H1 (cell line): ENCODE measurements at regions not wholly inside any gene's neighbourhood (a gene's known extent, or its start where the extent isn't known, plus 50 kb on each side); places are given as distances from the start of the nearest gene placed in this dataset.

Experiments
- CTCF ChIA-PET: fragments of 300-600 bp; sonication (Branson Sonifier 250); formaldehyde crosslinking; loops from one replicate; lab custom pipeline; 2021; ENCODE audit not compliant: partially characterized antibody; lab: Charles Lee
- POLR2A ChIA-PET: fragments of 300-600 bp; sonication (Branson Sonifier 250); formaldehyde crosslinking; loops from one replicate; lab custom pipeline; 2021; ENCODE audit warnings: inconsistent platforms; ENCODE audit not compliant: partially characterized antibody; lab: Charles Lee
- DNase-seq, 2 experiments: peaks; one replicate each; pipeline versions ENCODE4 v3.0.0 to v3.0.0-alpha.2; 2010 to 2022; ENCODE audit warnings: low spot score in 2 of 2, low read depth in 1 of 2, mixed read lengths in 1 of 2
- FAIRE-seq: peaks from 2 replicates; lab custom pipeline; 2011; peaks lifted over from hg19 to GRCh38; lab: Jason Lieb, UNC
- H2AFZ ChIP-seq: 2 replicates; pipeline ENCODE4 v1.8.1; 2012; ENCODE audit warnings: low read length, inconsistent platforms
- H2AK5ac ChIP-seq: 2 replicates; pipeline ENCODE4 v1.6.1; 2013; ENCODE audit warnings: low read depth, low read length
- H2BK120ac ChIP-seq: replicated peaks from 2 replicates; pipeline ENCODE3; 2013; ENCODE audit warnings: low read depth, low read length, inconsistent platforms
- H2BK12ac ChIP-seq: 2 replicates; pipeline ENCODE4 v1.6.1; 2013; ENCODE audit warnings: low read depth, low read length
- H2BK15ac ChIP-seq: 2 replicates; pipeline ENCODE4 v1.6.1; 2013; ENCODE audit warnings: low read length
- H2BK20ac ChIP-seq: 2 replicates; pipeline ENCODE4 v1.6.1; 2013; ENCODE audit warnings: low read length
- H2BK5ac ChIP-seq: 2 replicates; pipeline ENCODE4 v1.6.1; 2013; ENCODE audit warnings: low read depth, low read length
- H3K14ac ChIP-seq: 2 replicates; pipeline ENCODE4 v1.6.1; 2013; ENCODE audit warnings: inconsistent platforms; ENCODE audit not compliant: insufficient read length
- H3K18ac ChIP-seq: 2 replicates; pipeline ENCODE4 v1.6.1; 2013; ENCODE audit warnings: low read length; ENCODE audit errors: extremely low read depth
- H3K23ac ChIP-seq: 2 replicates; pipeline ENCODE4 v1.6.1; 2013; ENCODE audit warnings: inconsistent platforms; ENCODE audit not compliant: insufficient read length
- H3K23me2 ChIP-seq: 2 replicates; pipeline ENCODE4 v1.6.1; 2013; ENCODE audit warnings: low read depth, low read length
- H3K27ac ChIP-seq: 2 replicates; pipeline ENCODE4 v1.6.1; 2011; ENCODE audit warnings: low read depth, low read length, inconsistent platforms
- H3K27me3 ChIP-seq, 4 experiments: replicated peaks in 1 of 4; 1 replicate in 1 of 4; 2 replicates in 3 of 4; pipeline versions ENCODE4 v1.6.1 to v1.8.1; 2011 to 2013; ENCODE audit warnings: low read length in 3 of 4, mild to moderate bottlenecking in 3 of 4, inconsistent platforms in 2 of 4, mixed read lengths in 2 of 4, moderate library complexity in 1 of 4; ENCODE audit not compliant: control insufficient read depth in 3 of 4, insufficient read depth in 3 of 4; ENCODE audit errors: extremely low read depth in 1 of 4
- H3K36me3 ChIP-seq, 4 experiments: 2 replicates each; pipeline versions ENCODE4 v1.6.1 to v1.8.1; 2011 to 2013; ENCODE audit warnings: mild to moderate bottlenecking in 4 of 4, low read length in 3 of 4, moderate library complexity in 2 of 4, control low read depth in 1 of 4, inconsistent platforms in 1 of 4; ENCODE audit not compliant: insufficient read depth in 4 of 4, control insufficient read depth in 2 of 4
- H3K4ac ChIP-seq: replicated peaks from 2 replicates; pipeline ENCODE3; 2013; ENCODE audit warnings: low read length, low read depth, mixed read lengths, inconsistent platforms; ENCODE audit not compliant: insufficient read length
- H3K4me1 ChIP-seq, 4 experiments: replicated peaks in 1 of 4; 1 replicate in 1 of 4; 2 replicates in 3 of 4; pipeline versions ENCODE4 v1.6.1 to v1.8.1; 2011 to 2013; ENCODE audit warnings: low read length in 3 of 4, inconsistent platforms in 2 of 4, mixed read lengths in 1 of 4; ENCODE audit not compliant: insufficient read depth in 4 of 4, control insufficient read depth in 3 of 4
- H3K4me2 ChIP-seq, 2 experiments: 2 replicates each; pipeline versions ENCODE4 v1.6.1 to v1.8.1; 2011 to 2013; ENCODE audit warnings: low read depth in 2 of 2, low read length in 2 of 2, control low read depth in 1 of 2, inconsistent platforms in 1 of 2, mild to moderate bottlenecking in 1 of 2; ENCODE audit not compliant: insufficient read depth in 1 of 2
- H3K4me3 ChIP-seq, 4 experiments: fragments of 200-600, 300-600 bp in 1 of 4; sonication (generic), shearing (Covaris generic), sonication (Bioruptor Twin) in 1 of 4; 2 replicates each; pipeline versions ENCODE4 v1.5.1 to v1.8.1; 2011 to 2016; ENCODE audit warnings: low read length in 4 of 4, low read depth in 3 of 4, control low read depth in 2 of 4, inconsistent platforms in 2 of 4, mild to moderate bottlenecking in 2 of 4, mixed read lengths in 1 of 4, moderate library complexity in 1 of 4; ENCODE audit not compliant: insufficient read depth in 2 of 4; ENCODE audit errors: extremely low read depth in 1 of 4
- H3K56ac ChIP-seq: replicated peaks from 2 replicates; pipeline ENCODE3; 2013; ENCODE audit warnings: low read depth, mild to moderate bottlenecking, mixed read lengths, low read length, inconsistent platforms; ENCODE audit not compliant: insufficient read length
- H3K79me1 ChIP-seq: 2 replicates; pipeline ENCODE4 v1.6.1; 2013; ENCODE audit warnings: low read depth, low read length, control low read depth
- H3K79me2 ChIP-seq, 2 experiments: 2 replicates each; pipeline versions ENCODE4 v1.6.1 to v1.8.1; 2012 to 2013; ENCODE audit warnings: low read length in 2 of 2, mild to moderate bottlenecking in 2 of 2, inconsistent platforms in 1 of 2; ENCODE audit not compliant: insufficient read depth in 2 of 2, control insufficient read depth in 1 of 2
- H3K9ac ChIP-seq, 4 experiments: replicated peaks in 1 of 4; 1 replicate in 1 of 4; 2 replicates in 3 of 4; pipeline versions ENCODE4 v1.6.1 to v1.8.1; 2011 to 2013; ENCODE audit warnings: low read depth in 3 of 4, low read length in 3 of 4, control low read depth in 2 of 4, mild to moderate bottlenecking in 2 of 4, moderate library complexity in 2 of 4, inconsistent platforms in 1 of 4; ENCODE audit errors: extremely low read depth in 1 of 4
- H3K9me3 ChIP-seq, 2 experiments: 2 replicates each; pipeline versions ENCODE4 v1.6.1 to v1.8.1; 2012 to 2013; ENCODE audit warnings: mild to moderate bottlenecking in 2 of 2, moderate library complexity in 2 of 2, control low read depth in 1 of 2, inconsistent platforms in 1 of 2, low read depth in 1 of 2, low read length in 1 of 2, mixed read lengths in 1 of 2; ENCODE audit not compliant: insufficient read depth in 2 of 2
- H4K20me1 ChIP-seq, 2 experiments: replicated peaks in 1 of 2; 2 replicates each; pipeline versions ENCODE3 to v1.8.1; 2011 to 2013; ENCODE audit warnings: inconsistent platforms in 2 of 2, low read length in 2 of 2, mild to moderate bottlenecking in 1 of 2; ENCODE audit not compliant: insufficient read depth in 2 of 2, control insufficient read depth in 1 of 2
- H4K5ac ChIP-seq: 2 replicates; pipeline ENCODE4 v1.6.1; 2013; ENCODE audit warnings: low read length, low read depth, mixed read lengths, inconsistent platforms; ENCODE audit not compliant: insufficient read length
- H4K8ac ChIP-seq: 2 replicates; pipeline ENCODE4 v1.8.0; 2013; ENCODE audit warnings: mild to moderate bottlenecking, moderate library complexity, low read length, inconsistent platforms; ENCODE audit not compliant: insufficient read depth; ENCODE audit errors: extremely low read depth
- H4K91ac ChIP-seq: replicated peaks from 2 replicates; pipeline ENCODE3; 2013; ENCODE audit warnings: low read length, mixed read lengths, inconsistent platforms; ENCODE audit not compliant: insufficient read length
- CBX8 ChIP-seq: fragments of 300-800, 300-1000 bp; sonication (generic); IDR thresholded peaks from 2 replicates; pipeline ENCODE4 v1.7.1; 2016; ENCODE audit warnings: low read depth, low read length, borderline replicate concordance
- EP300 ChIP-seq, 2 experiments: IDR thresholded peaks; 1 replicate in 1 of 2; 2 replicates in 1 of 2; pipeline ENCODE4 v1.6.1; 2011 to 2012; ENCODE audit warnings: low read depth in 2 of 2, low read length in 2 of 2, mild to moderate bottlenecking in 2 of 2, borderline replicate concordance in 1 of 2, inconsistent platforms in 1 of 2, moderate library complexity in 1 of 2
- KDM5A ChIP-seq: fragments of 200-600 bp; IDR thresholded peaks from 2 replicates; pipeline ENCODE4 v1.7.1; 2012; ENCODE audit warnings: mild to moderate bottlenecking, low read length, inconsistent platforms, mixed read lengths
- RBBP5 ChIP-seq: IDR thresholded peaks from 2 replicates; pipeline ENCODE4 v1.7.1; 2012; ENCODE audit warnings: low read depth, mild to moderate bottlenecking, inconsistent platforms, low read length, moderate library complexity, borderline replicate concordance
- RXRA ChIP-seq: IDR thresholded peaks from 2 replicates; pipeline ENCODE4 v1.6.1; 2011; ENCODE audit warnings: low read depth, mild to moderate bottlenecking, low read length, moderate library complexity; ENCODE audit not compliant: insufficient read depth
- SIN3A ChIP-seq, 2 experiments: IDR thresholded peaks in 1 of 2; conservative IDR thresholded peaks in 1 of 2; 2 replicates each; pipeline ENCODE4 v1.6.1; 2011 to 2012; ENCODE audit warnings: low read length in 2 of 2, improper control_type of control experiment in 1 of 2, low read depth in 1 of 2, mild to moderate bottlenecking in 1 of 2
- WGBS, 2 experiments: shearing (Covaris generic) in 1 of 2; methylation state at CpG; one replicate each; pipeline versions ENCODE4 v1.1.6 to v1.1.7; 2013 to 2015; ENCODE audit warnings: low lambda C conversion rate in 2 of 2, mixed read lengths in 2 of 2, inconsistent platforms in 1 of 2, low coverage in 1 of 2, missing lambda C conversion rate in 1 of 2; ENCODE audit not compliant: insufficient replicate concordance in 2 of 2, insufficient coverage in 1 of 2, insufficient read length in 1 of 2; ENCODE audit errors: extremely low coverage in 1 of 2, missing lambda C conversion rate in 1 of 2; 5-methylcytosine and 5-hydroxymethylcytosine counted together

DNA sequence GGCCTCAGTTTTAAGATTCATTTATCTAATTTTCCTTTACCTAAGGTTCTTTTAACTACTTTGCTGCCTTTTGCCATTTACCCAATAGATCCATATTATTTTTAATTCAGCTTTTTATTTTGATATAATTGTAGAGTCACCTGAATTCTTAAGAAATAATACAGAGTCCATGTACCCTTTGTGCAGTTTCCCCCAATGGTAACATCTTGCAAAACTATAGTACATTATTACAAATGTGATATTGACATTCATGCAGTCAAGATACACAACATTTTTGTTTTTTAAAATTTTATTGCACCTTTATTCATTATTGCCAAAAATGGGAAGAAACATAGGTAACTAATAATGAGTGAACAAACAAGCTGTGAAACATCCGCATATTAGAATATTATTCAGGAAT lies 208.7 kb upstream of the WDFY3 start:
- Histone ChIP-seq H2BK12ac (no peak overlapping the region), H3K23me2 (no peaks in the 10 kb centered on the region), H2BK20ac (no peak overlapping the region), H3K79me2 (no peaks in the 10 kb centered on the region), H4K91ac (no peak overlapping the region), H4K8ac (no peak overlapping the region), H2BK5ac (no peak overlapping the region), H3K14ac (no peak overlapping the region), H4K20me1 (no peaks in the 10 kb centered on the region), H3K4me2 (no peak overlapping the region), H3K27me3 (no peaks in the 10 kb centered on the region), H4K5ac (no peak overlapping the region), H2BK15ac (no peak overlapping the region), H3K27ac (no peak overlapping the region), H2AFZ (no peak overlapping the region), H3K4me3 (no peak overlapping the region), H2AK5ac (no peak overlapping the region), H2BK120ac (no peak overlapping the region), H3K9ac (no peak overlapping the region), H3K4ac (no peak overlapping the region), H3K18ac (no peak overlapping the region), H3K56ac (no peak overlapping the region), H3K36me3 (no peaks in the 10 kb centered on the region), H3K23ac (no peak overlapping the region)
- DNase-seq = no peak
- POLR2A ChIA-PET = no interaction called here
- FAIRE-seq = no peak
- CTCF ChIA-PET = no interaction called here
- WGBS, 2 experiments = 88% methylated on average over 1 of the region's 1 CpG; no CpG with 5 or more reads in 1 of the 2 experiments
- no peak for TF ChIP-seq KDM5A
- no peak for TF ChIP-seq RXRA
- no peak for TF ChIP-seq RBBP5
- TF ChIP-seq CBX8 = no peak
- no peak for TF ChIP-seq SIN3A (conservative IDR thresholded peaks at IDR 0.05 in 1 of 2, IDR thresholded peaks at IDR 0.05 in 1 of 2; ENCODE audit: low read depth in 1 of 2, low read length in 2 of 2)
- no peak for TF ChIP-seq EP300 (IDR thresholded peaks at IDR 0.05; ENCODE audit: borderline replicate concordance in 1 of 2, low read depth in 2 of 2, low read length in 2 of 2)
- TF ChIP-seq, all 59 proteins: peak for 0
- H3K4me1 ChIP-seq = no peaks in the 10 kb centered on the region
- no peaks in the 10 kb centered on the region for H3K79me1 ChIP-seq
- H3K9me3 ChIP-seq = no peaks in the 10 kb centered on the region
